ENCODE measurements at regions not wholly inside any gene's neighbourhood (a gene's known extent, or its start where the extent isn't known, plus 50 kb on each side); places are given as distances from the start of the nearest gene placed in this dataset.
"Not testable (repeated sequence)": the region's sequence is repeated elsewhere in the genome, so short reads cannot be mapped to it uniquely, and the experiment has no call there.

DNA sequence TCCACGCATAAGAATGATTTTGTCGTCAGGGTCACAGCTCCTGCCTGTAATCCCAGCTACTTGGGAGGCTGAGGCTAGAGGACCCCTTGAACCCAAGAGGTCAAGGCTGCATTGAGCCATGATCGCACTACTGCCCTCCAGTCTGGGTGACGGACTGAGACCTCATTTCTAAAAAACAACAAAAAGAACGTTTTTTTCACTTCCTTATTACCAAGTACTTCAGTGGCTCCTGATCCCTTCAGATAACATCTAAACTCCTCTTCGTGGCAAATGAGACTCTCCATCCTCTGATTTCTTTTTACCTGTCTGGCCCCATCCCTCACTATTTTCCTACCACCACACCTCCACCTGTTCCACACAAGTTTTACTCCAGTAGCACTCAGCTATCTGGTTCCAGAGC is 105.4 kb upstream of the TLK1 start:
- H3K4me1 Mint-ChIP-seq (ENCODE audit: low read depth): peaks cover 4% of the 10 kb centered on the region
- H3K36me3 Mint-ChIP-seq (ENCODE audit: low read depth): no peaks in the 10 kb centered on the region
- DNase-seq (ENCODE audit: low spot score): no peak
- H3K27ac Mint-ChIP-seq: no peak overlapping the region
- no peaks in the 10 kb centered on the region for H3K27me3 Mint-ChIP-seq (ENCODE audit: low read depth)
- no peak overlapping the region for H3K4me3 Mint-ChIP-seq
- H3K9me3 Mint-ChIP-seq: no peaks in the 10 kb centered on the region

DNA sequence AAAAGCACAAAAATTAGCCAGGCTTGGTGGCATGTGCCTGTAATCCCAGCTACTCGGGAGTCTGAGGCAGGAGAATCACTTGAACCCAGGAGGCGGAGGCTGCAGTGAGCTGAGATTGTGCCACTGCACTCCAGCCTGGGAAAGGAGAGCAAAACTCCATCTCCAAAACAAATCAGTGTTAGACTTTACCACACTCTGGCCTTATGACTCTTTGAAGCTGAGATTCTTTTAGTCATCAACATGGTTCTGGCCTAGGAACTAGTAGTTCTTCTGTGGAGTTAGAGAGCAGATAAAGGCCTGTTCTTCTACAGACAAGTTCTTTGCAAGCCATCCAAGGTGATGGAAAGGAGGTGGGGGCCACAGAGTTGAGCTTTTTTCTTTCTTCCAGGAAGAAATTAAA is 100.8 kb upstream of the TLK1 start:
- not testable (repeated sequence) for H3K36me3 Mint-ChIP-seq (ENCODE audit: low read depth); H3K4me3 Mint-ChIP-seq; H3K27ac Mint-ChIP-seq; H3K9me3 Mint-ChIP-seq; H3K27me3 Mint-ChIP-seq (ENCODE audit: low read depth); DNase-seq (ENCODE audit: low spot score)
- peaks cover 22% of the 10 kb centered on the region for H3K4me1 Mint-ChIP-seq (ENCODE audit: low read depth)

DNA sequence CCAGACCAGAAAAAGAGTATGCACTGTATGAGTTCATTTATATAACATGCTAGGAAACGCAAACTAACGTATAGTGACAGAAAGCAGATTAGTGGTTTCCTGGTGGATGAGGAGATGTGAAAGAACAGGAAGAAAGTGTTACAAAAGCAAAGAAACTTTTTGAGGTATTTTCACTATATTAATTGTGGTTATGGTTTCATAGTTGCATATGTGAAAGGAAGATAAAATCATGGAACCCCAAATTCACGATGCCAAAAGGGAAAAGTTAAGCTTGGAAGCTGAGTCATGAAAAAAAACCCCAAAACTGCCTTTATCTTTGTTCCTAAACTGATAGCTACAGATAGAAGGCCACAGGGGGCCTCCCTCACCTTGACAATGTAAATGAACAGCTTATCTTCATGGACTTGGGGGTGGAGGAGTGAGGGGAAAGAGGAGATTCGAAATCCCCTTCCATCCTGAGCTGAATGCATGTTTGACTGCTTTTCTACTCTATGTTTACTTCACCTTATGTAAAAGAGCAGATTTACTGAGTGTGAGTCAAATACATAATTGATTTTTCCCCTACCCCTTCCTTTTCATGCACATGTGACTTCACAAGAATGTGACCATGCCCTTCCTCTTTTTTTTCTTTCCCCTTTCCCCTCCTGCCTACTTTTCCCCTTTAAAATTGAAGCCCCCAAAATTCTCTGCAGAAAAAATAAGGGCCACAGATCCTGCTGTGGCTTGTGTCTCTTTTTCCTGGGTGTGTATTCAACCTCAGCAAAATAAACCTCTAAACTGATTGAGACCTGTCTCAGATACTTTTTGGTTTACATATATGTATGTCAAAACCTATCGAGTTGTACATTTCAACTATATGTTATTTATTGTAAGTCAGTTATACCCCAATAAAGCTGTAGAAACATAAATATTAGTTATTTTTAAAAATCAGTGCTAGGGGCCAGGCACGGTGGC is 100.1 kb upstream of the TLK1 start:
- Mint-ChIP-seq H3K27ac (peak overlapping the region; percentile 35), H3K4me1 (ENCODE audit: low read depth) (peaks cover 24% of the 10 kb centered on the region), H3K27me3 (ENCODE audit: low read depth) (no peaks in the 10 kb centered on the region), H3K36me3 (ENCODE audit: low read depth) (peaks cover 6% of the 10 kb centered on the region), H3K9me3 (peaks cover 4% of the 10 kb centered on the region), H3K4me3 (peak overlapping the region; percentile 55)
- peak; percentile 75 for DNase-seq (ENCODE audit: low spot score)

DNA sequence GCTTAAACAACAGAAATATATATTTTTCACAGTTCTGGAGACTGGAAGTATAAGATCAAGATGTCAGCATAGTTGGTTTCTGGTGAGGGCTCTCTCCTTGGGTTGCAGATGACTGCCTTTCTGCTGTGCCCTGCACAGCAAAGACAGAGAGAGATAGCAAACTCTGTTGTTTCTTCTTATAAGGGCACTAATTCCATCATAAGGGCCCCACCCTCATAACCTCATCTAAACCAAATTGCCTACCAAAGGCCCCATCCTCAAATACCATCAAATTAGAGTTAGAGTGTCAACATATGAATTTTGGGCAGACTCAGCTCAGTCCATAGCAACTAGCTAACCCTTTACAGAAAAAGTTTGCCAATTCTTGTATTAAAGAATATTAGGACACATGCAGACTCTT is 94.0 kb upstream of the TLK1 start:
- peaks cover 20% of the 10 kb centered on the region for H3K27me3 Mint-ChIP-seq (ENCODE audit: low read depth)
- H3K36me3 Mint-ChIP-seq (ENCODE audit: low read depth): peaks cover 6% of the 10 kb centered on the region
- H3K27ac Mint-ChIP-seq: no peak overlapping the region
- H3K4me3 Mint-ChIP-seq: no peak overlapping the region
- H3K9me3 Mint-ChIP-seq: peaks cover 9% of the 10 kb centered on the region
- H3K4me1 Mint-ChIP-seq (ENCODE audit: low read depth): peaks cover 13% of the 10 kb centered on the region
- DNase-seq (ENCODE audit: low spot score): no peak

DNA sequence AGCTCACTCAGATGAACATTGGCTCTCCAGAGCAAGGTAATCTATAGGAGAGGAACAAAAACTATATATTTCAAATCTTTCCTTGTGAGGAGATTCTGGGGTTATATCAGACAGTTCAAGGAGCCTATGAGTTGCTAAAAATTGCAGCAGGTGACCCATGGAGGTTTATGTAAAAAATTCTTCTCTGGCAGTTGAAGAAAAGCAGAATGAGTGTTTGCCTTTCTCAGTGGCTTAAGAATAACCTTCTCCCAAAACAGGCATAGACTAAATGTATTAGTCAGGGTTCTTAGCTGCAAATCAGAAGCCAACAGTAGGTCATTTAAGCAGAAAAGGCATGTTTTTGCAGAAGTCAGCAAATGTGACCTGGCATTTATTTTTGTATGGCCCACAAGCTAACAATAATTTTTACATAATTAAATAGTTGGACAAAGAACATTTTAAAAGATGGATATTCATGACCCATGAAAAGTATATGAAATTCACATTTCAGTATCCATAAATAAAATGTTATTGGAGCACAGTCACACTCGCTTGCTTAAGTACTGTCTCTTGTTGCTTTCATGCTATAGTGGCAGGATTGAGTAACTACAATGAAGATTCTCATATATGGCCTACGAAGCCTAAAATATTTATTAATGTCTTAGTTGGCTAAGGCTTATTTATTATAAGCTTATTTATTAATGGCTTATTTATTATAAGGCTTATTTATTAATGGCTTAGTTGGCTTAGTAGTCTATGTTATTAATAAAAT is 93.4 kb upstream of the TLK1 start:
- Mint-ChIP-seq H3K27ac (no peak overlapping the region), H3K4me3 (no peak overlapping the region), H3K9me3 (peaks cover 9% of the 10 kb centered on the region), H3K4me1 (ENCODE audit: low read depth) (peaks cover 19% of the 10 kb centered on the region), H3K36me3 (ENCODE audit: low read depth) (peaks cover 7% of the 10 kb centered on the region), H3K27me3 (ENCODE audit: low read depth) (peaks cover 25% of the 10 kb centered on the region)
- DNase-seq (ENCODE audit: low spot score): no peak

DNA sequence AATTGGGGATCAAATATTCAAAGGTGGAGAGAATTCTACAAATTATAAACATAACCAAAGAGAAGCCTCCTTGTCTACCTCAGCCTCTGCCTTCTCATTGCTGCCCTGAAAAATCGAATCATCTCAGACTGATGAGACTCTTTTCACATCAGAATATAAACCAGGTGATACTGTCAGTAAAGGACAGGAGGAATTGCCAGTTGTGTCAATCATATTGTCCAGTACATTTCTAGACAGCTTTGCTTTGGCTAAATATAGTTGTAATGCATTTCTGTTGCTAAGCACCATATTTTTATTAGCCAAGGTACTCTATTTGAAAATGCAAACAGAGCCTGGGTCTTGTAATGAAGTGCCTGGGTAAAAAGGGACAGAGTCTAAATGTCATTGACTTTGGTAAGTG is 92.6 kb upstream of the TLK1 start:
- peaks cover 26% of the 10 kb centered on the region for H3K27me3 Mint-ChIP-seq (ENCODE audit: low read depth)
- peaks cover 22% of the 10 kb centered on the region for H3K4me1 Mint-ChIP-seq (ENCODE audit: low read depth)
- H3K9me3 Mint-ChIP-seq: peaks cover 5% of the 10 kb centered on the region
- H3K36me3 Mint-ChIP-seq (ENCODE audit: low read depth): peaks cover 5% of the 10 kb centered on the region
- no peak overlapping the region for H3K27ac Mint-ChIP-seq
- DNase-seq (ENCODE audit: low spot score): no peak
- H3K4me3 Mint-ChIP-seq: no peak overlapping the region

DNA sequence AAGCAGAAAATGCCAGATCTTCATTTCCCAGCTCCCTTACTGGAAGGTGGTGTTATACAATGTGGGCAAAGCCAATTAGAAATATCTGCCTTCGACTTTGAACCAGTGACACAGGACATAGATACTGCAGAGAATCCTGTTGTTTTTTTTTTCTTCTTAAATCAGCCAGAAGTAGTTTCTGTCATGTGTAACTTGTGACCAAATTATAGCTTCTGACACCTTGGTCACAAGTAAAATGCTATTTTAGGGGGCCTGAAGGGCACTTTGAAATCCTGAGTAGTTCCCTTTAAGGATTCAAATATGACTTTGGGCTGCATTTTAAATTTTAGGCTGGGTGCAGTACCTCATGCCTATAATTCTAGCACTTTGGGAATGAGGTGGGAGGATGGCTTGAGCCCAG is 89.0 kb upstream of the TLK1 start:
- H3K27me3 Mint-ChIP-seq (ENCODE audit: low read depth): peaks cover 26% of the 10 kb centered on the region
- peaks cover 22% of the 10 kb centered on the region for H3K9me3 Mint-ChIP-seq
- peaks cover 24% of the 10 kb centered on the region for H3K36me3 Mint-ChIP-seq (ENCODE audit: low read depth)
- no peak for DNase-seq (ENCODE audit: low spot score)
- H3K27ac Mint-ChIP-seq: no peak overlapping the region
- no peak overlapping the region for H3K4me3 Mint-ChIP-seq
- peaks cover 47% of the 10 kb centered on the region for H3K4me1 Mint-ChIP-seq (ENCODE audit: low read depth)

DNA sequence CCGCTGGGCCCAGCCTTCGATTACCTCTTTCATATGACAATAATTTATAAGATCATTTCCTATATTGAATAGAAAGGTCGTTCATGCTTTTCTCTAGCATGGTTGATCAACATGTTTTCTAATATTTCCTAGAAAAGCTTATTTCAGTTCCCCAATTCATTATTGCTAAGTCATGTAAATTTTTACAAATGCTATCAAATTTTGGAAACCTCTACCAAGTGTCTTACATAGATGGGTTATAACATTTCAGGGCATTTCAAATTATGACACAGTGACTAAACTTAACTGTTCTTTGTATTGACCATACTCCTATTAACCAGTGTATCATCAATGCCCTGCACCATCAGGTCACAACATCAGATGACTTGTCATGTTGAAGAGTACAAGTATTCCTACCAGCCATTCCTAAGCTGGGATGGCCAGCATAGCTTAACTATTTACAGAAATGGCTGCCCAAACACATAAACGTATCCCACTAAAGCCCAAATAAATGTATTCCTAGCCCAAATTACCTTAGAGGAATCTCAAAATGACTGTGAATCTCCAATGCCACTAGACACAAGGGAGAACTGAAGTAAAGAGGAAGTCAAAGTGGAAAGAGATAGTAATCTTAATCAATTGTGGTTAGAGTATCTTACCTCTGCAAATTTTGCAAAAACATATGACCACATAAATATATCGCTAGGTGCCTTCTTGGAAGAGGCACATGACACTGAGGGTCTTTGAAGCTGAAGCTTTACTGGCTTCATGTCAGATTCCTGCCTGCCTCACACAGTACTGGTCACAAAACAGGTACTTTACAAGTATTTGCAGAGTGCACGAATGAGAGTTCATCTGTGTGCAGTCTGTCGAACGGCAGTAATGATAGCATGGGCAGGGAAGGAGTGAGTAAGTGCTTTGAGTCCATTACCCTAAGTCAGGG is 87.3 kb upstream of the TLK1 start:
- H3K27me3 Mint-ChIP-seq (ENCODE audit: low read depth): peaks cover 24% of the 10 kb centered on the region
- peaks cover 30% of the 10 kb centered on the region for H3K36me3 Mint-ChIP-seq (ENCODE audit: low read depth)
- peak; percentile 28 for DNase-seq (ENCODE audit: low spot score)
- H3K9me3 Mint-ChIP-seq: peaks cover 28% of the 10 kb centered on the region
- peak overlapping the region; percentile 72 for H3K4me3 Mint-ChIP-seq
- H3K27ac Mint-ChIP-seq: peak overlapping the region; percentile 91
- peaks cover 46% of the 10 kb centered on the region for H3K4me1 Mint-ChIP-seq (ENCODE audit: low read depth)

DNA sequence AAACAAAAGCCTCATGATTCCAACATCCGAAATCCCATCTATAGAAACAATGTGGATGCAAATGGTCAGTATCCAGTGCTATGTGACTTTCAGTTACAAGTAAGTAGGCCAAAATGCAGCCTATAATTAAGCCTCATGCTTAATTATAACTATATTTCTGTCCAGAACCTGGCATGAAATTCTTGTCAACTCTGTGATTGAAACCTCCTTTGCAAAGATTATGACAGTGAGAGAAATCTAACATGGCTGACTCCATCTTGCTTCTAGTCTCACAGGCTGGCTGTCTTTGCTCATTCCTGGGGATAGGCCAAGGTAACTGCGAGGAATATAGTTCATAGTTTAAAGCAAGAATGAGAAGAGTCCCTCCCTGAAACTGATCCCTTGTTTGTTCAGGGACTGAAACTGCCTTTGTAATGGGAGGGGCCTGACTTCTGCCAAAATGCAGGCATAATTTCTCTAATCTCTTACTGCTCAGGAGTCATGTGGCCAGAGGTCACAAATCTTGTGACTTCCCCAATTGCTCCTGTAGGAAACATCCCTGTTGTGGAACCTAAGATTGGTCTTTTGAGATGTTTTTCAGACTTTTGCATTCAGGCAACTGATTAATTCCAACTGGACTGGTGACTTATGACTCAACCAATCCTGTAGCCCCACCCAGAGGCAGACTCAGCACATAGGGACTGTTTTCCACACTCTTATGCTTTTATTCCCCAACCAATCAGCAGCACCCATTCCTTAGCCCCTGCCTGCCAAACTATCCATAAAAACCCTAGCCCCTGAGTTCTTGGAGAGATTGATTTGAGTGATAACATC is 84.5 kb upstream of the TLK1 start:
- Mint-ChIP-seq H3K36me3 (ENCODE audit: low read depth) (peaks cover 30% of the 10 kb centered on the region), H3K9me3 (peaks cover 28% of the 10 kb centered on the region), H3K27ac (no peak overlapping the region), H3K4me1 (ENCODE audit: low read depth) (peaks cover 46% of the 10 kb centered on the region), H3K27me3 (ENCODE audit: low read depth) (peaks cover 12% of the 10 kb centered on the region), H3K4me3 (no peak overlapping the region)
- no peak for DNase-seq (ENCODE audit: low spot score)

DNA sequence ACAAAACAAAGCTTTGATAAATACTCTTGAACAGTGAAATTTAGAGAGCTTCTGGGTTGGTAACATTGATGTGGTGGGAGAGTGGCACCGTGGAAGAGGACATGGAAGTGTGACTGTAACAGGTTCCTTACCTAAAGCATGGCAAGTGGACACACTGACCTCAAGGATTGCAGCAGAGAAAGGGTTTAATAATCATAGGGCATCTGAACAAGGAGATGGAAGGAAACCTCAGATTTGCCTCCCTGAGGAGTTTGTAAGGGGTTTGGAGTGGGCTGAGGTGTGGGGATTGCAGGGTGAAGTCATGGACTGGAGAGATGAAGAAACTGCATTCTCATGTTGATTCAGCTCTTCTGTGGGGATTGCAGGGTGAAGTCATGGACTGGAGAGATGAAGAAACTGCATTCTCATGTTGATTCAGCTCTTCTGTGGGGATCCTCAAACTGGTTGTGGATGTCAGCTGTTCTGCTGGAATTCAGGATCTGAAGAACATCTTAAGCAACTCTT is 83.8 kb upstream of the TLK1 start:
- Mint-ChIP-seq H3K36me3 (ENCODE audit: low read depth) (peaks cover 30% of the 10 kb centered on the region), H3K9me3 (peaks cover 28% of the 10 kb centered on the region), H3K4me3 (no peak overlapping the region), H3K4me1 (ENCODE audit: low read depth) (peaks cover 41% of the 10 kb centered on the region), H3K27ac (no peak overlapping the region), H3K27me3 (ENCODE audit: low read depth) (peaks cover 10% of the 10 kb centered on the region)
- DNase-seq (ENCODE audit: low spot score): no peak

DNA sequence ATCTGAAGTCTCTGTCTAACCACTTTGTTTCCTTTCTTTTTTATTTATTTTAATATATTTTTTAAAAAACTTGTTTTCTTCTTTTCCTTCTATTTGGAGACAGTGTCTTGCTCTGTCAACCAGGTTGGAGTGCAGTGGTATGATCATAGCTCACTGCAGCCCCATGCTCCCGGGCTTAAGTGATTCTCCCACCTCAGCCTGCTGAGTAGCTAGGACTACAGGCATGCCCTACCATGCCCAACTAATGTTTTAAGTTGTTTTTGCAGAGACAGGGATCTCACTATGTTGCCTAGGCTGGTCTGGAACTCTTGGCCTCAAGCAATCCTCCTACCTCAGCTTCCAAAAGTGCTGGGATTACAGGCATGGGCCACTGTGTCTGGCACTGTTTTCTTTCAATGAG is 81.1 kb upstream of the TLK1 start:
- Mint-ChIP-seq H3K27me3 (ENCODE audit: low read depth) (peaks cover 6% of the 10 kb centered on the region), H3K36me3 (ENCODE audit: low read depth) (peaks cover 23% of the 10 kb centered on the region), H3K9me3 (peaks cover 24% of the 10 kb centered on the region), H3K4me3 (no peak overlapping the region), H3K4me1 (ENCODE audit: low read depth) (peaks cover 22% of the 10 kb centered on the region), H3K27ac (no peak overlapping the region)
- no peak for DNase-seq (ENCODE audit: low spot score)

DNA sequence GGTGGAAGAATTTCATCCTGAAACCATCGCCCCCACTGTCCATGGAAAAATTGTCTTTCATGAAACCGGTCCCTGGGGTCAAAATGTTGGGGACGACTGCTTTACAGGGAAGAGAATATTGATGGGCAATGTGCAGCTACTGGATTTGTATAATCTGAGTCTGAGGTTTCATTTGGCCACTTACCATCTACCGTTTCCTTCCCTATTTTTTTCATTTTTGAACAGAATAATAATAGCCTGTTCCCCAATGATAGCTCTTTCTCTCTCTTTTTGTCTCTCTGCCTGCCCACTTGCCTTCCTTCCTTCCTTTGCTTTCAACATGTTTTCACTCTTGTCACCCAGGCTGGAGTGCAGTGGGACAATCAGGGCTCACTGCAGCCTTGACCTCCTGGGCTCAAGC is 78.3 kb upstream of the TLK1 start:
- no peak for DNase-seq (ENCODE audit: low spot score)
- Mint-ChIP-seq H3K36me3 (ENCODE audit: low read depth) (no peaks in the 10 kb centered on the region), H3K4me3 (no peak overlapping the region), H3K27ac (no peak overlapping the region), H3K27me3 (ENCODE audit: low read depth) (peaks cover 20% of the 10 kb centered on the region), H3K9me3 (no peaks in the 10 kb centered on the region), H3K4me1 (ENCODE audit: low read depth) (peaks cover 10% of the 10 kb centered on the region)
